GM23338 (cell line): ENCODE measurements at regions not wholly inside any gene's neighbourhood (a gene's known extent, or its start where the extent isn't known, plus 50 kb on each side); places are given as distances from the start of the nearest gene placed in this dataset.

Experiments
- ATAC-seq: fragments of 200-7000 bp; cut with Tn5 transposase; 3 replicates; pipeline ENCODE4 v1.9.1; 2020
- DNase-seq: peaks from one replicate; pipeline ENCODE4 v3.0.0-alpha.2; 2015; ENCODE audit warnings: low spot score
- H2AFZ ChIP-seq: fragments of 200-600 bp; sonication (generic); 2 replicates; pipeline ENCODE4 v1.8.0; 2016; ENCODE audit warnings: antibody characterized with exemption, mild to moderate bottlenecking, moderate library complexity
- H3F3A ChIP-seq: fragments of 200-600 bp; sonication (generic); replicated peaks from 2 replicates; pipeline ENCODE4 v1.8.0; 2017; ENCODE audit warnings: antibody characterized with exemption, mixed run types, low read depth
- H3K27ac ChIP-seq: fragments of 200-600 bp; sonication (generic); 2 replicates; pipeline ENCODE4 v1.6.1; 2016; ENCODE audit warnings: low read depth
- H3K27me3 ChIP-seq: fragments of 200-600 bp; sonication (generic); 2 replicates; pipeline ENCODE4 v1.8.0; 2016; ENCODE audit warnings: mild to moderate bottlenecking, mixed run types, moderate library complexity; ENCODE audit not compliant: insufficient read depth
- H3K36me3 ChIP-seq: fragments of 200-600 bp; sonication (generic); 2 replicates; pipeline ENCODE4 v1.8.0; 2016; ENCODE audit warnings: mild to moderate bottlenecking; ENCODE audit not compliant: insufficient read depth
- H3K4me1 ChIP-seq: fragments of 200-600 bp; sonication (generic); 2 replicates; pipeline ENCODE4 v1.8.0; 2016; ENCODE audit warnings: mild to moderate bottlenecking, moderate library complexity; ENCODE audit not compliant: insufficient read depth
- H3K4me2 ChIP-seq: fragments of 200-600 bp; sonication (generic); 2 replicates; pipeline ENCODE4 v1.7.1; 2017; ENCODE audit warnings: mixed run types
- H3K4me3 ChIP-seq: fragments of 200-600 bp; sonication (generic); 2 replicates; pipeline ENCODE4 v1.6.1; 2016; ENCODE audit warnings: mixed run types
- H3K79me2 ChIP-seq: fragments of 200-600 bp; sonication (generic); replicated peaks from 2 replicates; pipeline ENCODE4 v1.8.0; 2017; ENCODE audit warnings: mild to moderate bottlenecking; ENCODE audit not compliant: insufficient read depth
- H3K9me2 ChIP-seq: fragments of 200-600 bp; sonication (generic); 2 replicates; pipeline ENCODE4 v1.8.0; 2017; ENCODE audit not compliant: insufficient read depth
- H4K20me1 ChIP-seq: fragments of 200-600 bp; sonication (generic); replicated peaks from 2 replicates; pipeline ENCODE4 v1.8.0; 2017; ENCODE audit warnings: mild to moderate bottlenecking; ENCODE audit not compliant: insufficient read depth
- H3K27ac Mint-ChIP-seq: 2 replicates; pipeline ENCODE4 v1.8.0; 2020; ENCODE audit warnings: inconsistent platforms, mild to moderate bottlenecking, moderate library complexity, mixed read lengths
- H3K27me3 Mint-ChIP-seq: 3 replicates; pipeline ENCODE4 v1.8.0; 2022; ENCODE audit warnings: low read depth, mild to moderate bottlenecking, moderate library complexity, mixed read lengths, inconsistent platforms; ENCODE audit not compliant: insufficient read depth, poor library complexity
- H3K36me3 Mint-ChIP-seq: 3 replicates; pipeline ENCODE4 v1.8.0; 2021; ENCODE audit warnings: low read depth, mild to moderate bottlenecking, inconsistent platforms, moderate library complexity, mixed read lengths
- H3K4me1 Mint-ChIP-seq: 3 replicates; pipeline ENCODE4 v1.8.0; 2020; ENCODE audit warnings: mild to moderate bottlenecking, inconsistent platforms, mixed read lengths
- H3K4me3 Mint-ChIP-seq: 3 replicates; pipeline ENCODE4 v1.8.0; 2021; ENCODE audit warnings: moderate library complexity, mild to moderate bottlenecking, inconsistent platforms, mixed read lengths
- H3K9me3 Mint-ChIP-seq: 3 replicates; pipeline ENCODE4 v1.8.0; 2020; ENCODE audit warnings: moderate library complexity, mild to moderate bottlenecking, inconsistent platforms, mixed read lengths
- CTCF ChIP-seq, 2 experiments: fragments of 200-600 bp in 1 of 2; sonication (generic) in 1 of 2; conservative IDR thresholded peaks; 2 replicates each; pipeline versions ENCODE4 v1.5.1 to v1.6.1; 2016 to 2017; ENCODE audit warnings: antibody characterized with exemption in 2 of 2, low read depth in 2 of 2, mild to moderate bottlenecking in 2 of 2, moderate library complexity in 1 of 2
- EZH2phosphoT487 ChIP-seq: fragments of 200-600 bp; sonication (generic); IDR thresholded peaks from one replicate; pipeline ENCODE4 v1.8.1; 2018; ENCODE audit warnings: antibody characterized with exemption; ENCODE audit not compliant: unreplicated experiment
- JUNB ChIP-seq: IDR thresholded peaks from one replicate; pipeline ENCODE4 v1.6.1; 2016; ENCODE audit warnings: antibody characterized with exemption; ENCODE audit not compliant: unreplicated experiment
- NANOG ChIP-seq: IDR thresholded peaks from 2 replicates; pipeline ENCODE4 v1.6.1; 2016; ENCODE audit warnings: antibody characterized with exemption, borderline replicate concordance
- TF ChIP-seq, protein P1 (sequence below): IDR thresholded peaks from one replicate; pipeline ENCODE4 v1.6.1; 2018; ENCODE audit warnings: antibody characterized with exemption; ENCODE audit not compliant: unreplicated experiment

- Histone ChIP-seq H3K27ac (no peak overlapping the region), H3K27me3 (no peaks in the 10 kb centered on the region), H3K79me2 (no peaks in the 10 kb centered on the region), H4K20me1 (no peaks in the 10 kb centered on the region), H3F3A (no peaks in the 10 kb centered on the region), H3K36me3 (no peaks in the 10 kb centered on the region), H3K4me1 (peaks cover 5% of the 10 kb centered on the region; the same call in 1 of the 2 replicates), H3K4me2 (no peak overlapping the region), H3K9me2 (no peaks in the 10 kb centered on the region; the same call in 1 of the 2 replicates), H2AFZ (peak overlapping the region; percentile 76; the same call in 1 of the 2 replicates), H3K4me3 (no peak overlapping the region)
- DNase-seq (no peak), ATAC-seq (no peak)
- no peaks in the 10 kb centered on the region for H3K9me3 Mint-ChIP-seq
- TF ChIP-seq CTCF (conservative IDR thresholded peaks at IDR 0.05; ENCODE audit: low read depth in 2 of 2) (no peak), NANOG (no peak), JUNB (no peak), EZH2phosphoT487 (no peak)
- TF ChIP-seq, protein P1, sequence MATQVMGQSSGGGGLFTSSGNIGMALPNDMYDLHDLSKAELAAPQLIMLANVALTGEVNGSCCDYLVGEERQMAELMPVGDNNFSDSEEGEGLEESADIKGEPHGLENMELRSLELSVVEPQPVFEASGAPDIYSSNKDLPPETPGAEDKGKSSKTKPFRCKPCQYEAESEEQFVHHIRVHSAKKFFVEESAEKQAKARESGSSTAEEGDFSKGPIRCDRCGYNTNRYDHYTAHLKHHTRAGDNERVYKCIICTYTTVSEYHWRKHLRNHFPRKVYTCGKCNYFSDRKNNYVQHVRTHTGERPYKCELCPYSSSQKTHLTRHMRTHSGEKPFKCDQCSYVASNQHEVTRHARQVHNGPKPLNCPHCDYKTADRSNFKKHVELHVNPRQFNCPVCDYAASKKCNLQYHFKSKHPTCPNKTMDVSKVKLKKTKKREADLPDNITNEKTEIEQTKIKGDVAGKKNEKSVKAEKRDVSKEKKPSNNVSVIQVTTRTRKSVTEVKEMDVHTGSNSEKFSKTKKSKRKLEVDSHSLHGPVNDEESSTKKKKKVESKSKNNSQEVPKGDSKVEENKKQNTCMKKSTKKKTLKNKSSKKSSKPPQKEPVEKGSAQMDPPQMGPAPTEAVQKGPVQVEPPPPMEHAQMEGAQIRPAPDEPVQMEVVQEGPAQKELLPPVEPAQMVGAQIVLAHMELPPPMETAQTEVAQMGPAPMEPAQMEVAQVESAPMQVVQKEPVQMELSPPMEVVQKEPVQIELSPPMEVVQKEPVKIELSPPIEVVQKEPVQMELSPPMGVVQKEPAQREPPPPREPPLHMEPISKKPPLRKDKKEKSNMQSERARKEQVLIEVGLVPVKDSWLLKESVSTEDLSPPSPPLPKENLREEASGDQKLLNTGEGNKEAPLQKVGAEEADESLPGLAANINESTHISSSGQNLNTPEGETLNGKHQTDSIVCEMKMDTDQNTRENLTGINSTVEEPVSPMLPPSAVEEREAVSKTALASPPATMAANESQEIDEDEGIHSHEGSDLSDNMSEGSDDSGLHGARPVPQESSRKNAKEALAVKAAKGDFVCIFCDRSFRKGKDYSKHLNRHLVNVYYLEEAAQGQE = no peak
- no peak overlapping the region for H3K4me3 Mint-ChIP-seq
- H3K27ac Mint-ChIP-seq = no peak overlapping the region
- no peaks in the 10 kb centered on the region for H3K27me3 Mint-ChIP-seq
- 0 out of 3 replicates have a peak, but pooled peaks cover 3% of the 10 kb centered on the region for H3K4me1 Mint-ChIP-seq
- H3K36me3 Mint-ChIP-seq = no peaks in the 10 kb centered on the region
Measured at GRCh38 chr3:104768886-104769285, 597.8 kb upstream of the ALCAM start.

DNA sequence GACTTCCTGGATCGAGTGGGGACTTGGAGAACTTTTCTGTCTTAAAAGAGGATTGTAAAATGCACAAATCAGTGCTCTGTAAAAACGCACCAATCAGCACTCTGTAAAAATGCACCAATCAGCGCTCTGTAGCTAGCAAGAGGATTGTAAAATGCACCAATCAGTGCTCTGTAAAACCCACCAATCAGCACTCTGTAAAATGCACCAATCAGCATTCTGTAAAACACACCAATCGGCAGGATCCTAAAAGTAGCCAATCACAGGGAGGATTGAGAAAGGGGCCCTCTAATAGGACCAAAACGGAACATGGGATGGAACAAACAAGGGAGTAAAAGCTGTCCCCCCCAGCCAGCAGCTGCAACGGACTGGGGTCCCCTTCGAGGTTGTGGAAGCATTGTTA lies 587.4 kb upstream of the ALCAM start:
- Histone ChIP-seq H4K20me1 (no peaks in the 10 kb centered on the region), H2AFZ (no peak overlapping the region)
- H3K9me3 Mint-ChIP-seq = no peaks in the 10 kb centered on the region
- TF ChIP-seq CTCF (conservative IDR thresholded peaks at IDR 0.05; ENCODE audit: low read depth in 2 of 2) = no peak
- TF ChIP-seq, protein P1 = no peak

More for the DNA sequence above, 587.4 kb upstream of the ALCAM start:
- DNase-seq = no peak
- H3F3A ChIP-seq = no peaks in the 10 kb centered on the region
- H3K9me2 ChIP-seq = no peaks in the 10 kb centered on the region
- no peaks in the 10 kb centered on the region for H3K79me2 ChIP-seq
- ATAC-seq = no peak
- Mint-ChIP-seq H3K4me3 (no peak overlapping the region), H3K27ac (no peak overlapping the region), H3K27me3 (no peaks in the 10 kb centered on the region), H3K4me1 (peaks cover 4% of the 10 kb centered on the region; the same call in 2 of the 3 replicates), H3K36me3 (no peaks in the 10 kb centered on the region)
- no peak overlapping the region for H3K4me2 ChIP-seq
- no peaks in the 10 kb centered on the region for H3K4me1 ChIP-seq
- H3K36me3 ChIP-seq = no peaks in the 10 kb centered on the region
- H3K27ac ChIP-seq = no peak overlapping the region
- H3K27me3 ChIP-seq = no peaks in the 10 kb centered on the region
- H3K4me3 ChIP-seq = no peak overlapping the region
